Esophagus muscularis mucosa (tissue), 4 donors: ENCODE measurements at regions not wholly inside any gene's neighbourhood (a gene's known extent, or its start where the extent isn't known, plus 50 kb on each side); places are given as distances from the start of the nearest gene placed in this dataset.

Experiments used
- DNase-seq: peaks from one replicate; pipeline ENCODE4 v3.0.0-alpha.2; 2017; ENCODE audit errors: extremely low spot score
- H3K27ac ChIP-seq, 4 donors: fragments of 200-600 bp; sonication (generic); replicated peaks in 1 of 4; 1 replicate in 3 of 4; 2 replicates in 1 of 4; pipeline ENCODE4 v1.5.1; 2016 to 2019; ENCODE audit warnings: mild to moderate bottlenecking in 1 of 4
- H3K27me3 ChIP-seq, 4 donors: fragments of 200-600 bp; sonication (generic); one replicate each; pipeline versions ENCODE4 v1.5.1 to v1.6.0; 2016 to 2019
- H3K36me3 ChIP-seq, 4 donors: fragments of 200-600 bp; sonication (generic); one replicate each; pipeline ENCODE4 v1.5.1; 2016 to 2019
- H3K4me1 ChIP-seq, 4 donors: fragments of 200-600 bp; sonication (generic); one replicate each; pipeline ENCODE4 v1.5.1; 2016 to 2019
- H3K4me3 ChIP-seq, 4 donors: fragments of 200-600 bp; sonication (generic); 1 replicate in 2 of 4; 2 replicates in 2 of 4; pipeline ENCODE4 v1.5.1; 2016 to 2019; ENCODE audit warnings: mild to moderate bottlenecking in 4 of 4, moderate library complexity in 1 of 4
- H3K9me3 ChIP-seq, 4 donors: fragments of 200-600 bp; sonication (generic); 1 replicate in 3 of 4; 2 replicates in 1 of 4; pipeline ENCODE4 v1.5.1; 2016 to 2019
- CTCF ChIP-seq, 3 experiments: fragments of 200-600 bp in 2 of 3; fragments of 450-650 bp in 1 of 3; sonication (generic) in 2 of 3; IDR thresholded peaks; one replicate each; pipeline ENCODE4 v1.5.1; 2017 to 2019; ENCODE audit warnings: antibody characterized with exemption in 3 of 3, mild to moderate bottlenecking in 2 of 3, moderate library complexity in 1 of 3
- EP300 ChIP-seq: sonication (generic); formaldehyde crosslinking; IDR thresholded peaks from one replicate; pipeline ENCODE4 v1.6.1; 2017; ENCODE audit warnings: antibody characterized with exemption
- POLR2A ChIP-seq: fragments of 450-650 bp; IDR thresholded peaks from one replicate; pipeline ENCODE4 v1.6.1; 2017; ENCODE audit warnings: antibody characterized with exemption, moderate library complexity, mild to moderate bottlenecking, low read depth
- POLR2AphosphoS5 ChIP-seq, 2 donors: sonication (generic); formaldehyde crosslinking; IDR thresholded peaks; one replicate each; pipeline ENCODE4 v1.6.1; 2017; ENCODE audit warnings: antibody characterized with exemption in 2 of 2
- WGBS: methylation state at CpG from one replicate; pipeline ENCODE4 v1.1.5; 2018; 5-methylcytosine and 5-hydroxymethylcytosine counted together
- intact Hi-C: fragments of 100-400 bp; cut with DNase I; formaldehyde crosslinking; loops from one replicate; pipeline ENCODE4 v1.15.1; 2023

GRCh38 chr5:156094001-156094400, 233.0 kb upstream of the SGCD start:
- no peak overlapping the region for H3K27ac ChIP-seq

GRCh38 chr5:156095709-156096241, 231.2 kb upstream of the SGCD start:
- WGBS = 83% methylated on average over 3 of the region's 3 CpGs
- H3K4me3 ChIP-seq = no peak overlapping the region
- H3K27ac ChIP-seq = no peak overlapping the region
- no peak for TF ChIP-seq POLR2AphosphoS5 (IDR thresholded peaks at IDR 0.05)
- TF ChIP-seq POLR2A = no peak
- TF ChIP-seq CTCF (IDR thresholded peaks at IDR 0.05) = no peak
- no peak for TF ChIP-seq EP300
- H3K36me3 ChIP-seq = no peaks in the 10 kb centered on the region
- no peaks in the 10 kb centered on the region for H3K4me1 ChIP-seq
- no peaks in the 10 kb centered on the region for H3K27me3 ChIP-seq
- no peak for DNase-seq
- intact Hi-C loops = no loop called here
- H3K9me3 ChIP-seq = peaks cover 0 to 7% (median 3%) of the 10 kb centered on the region in 4 donors

More at GRCh38 chr5:156094001-156094400, 233.0 kb upstream of the SGCD start:
- 94% methylated on average over 4 of the region's 4 CpGs for WGBS
- intact Hi-C loops = no loop called here
- no peaks in the 10 kb centered on the region for H3K4me1 ChIP-seq
- no peaks in the 10 kb centered on the region for H3K27me3 ChIP-seq
- peaks cover 0 to 18% (median 6%) of the 10 kb centered on the region in 4 donors for H3K9me3 ChIP-seq
- no peaks in the 10 kb centered on the region for H3K36me3 ChIP-seq
- no peak for TF ChIP-seq POLR2AphosphoS5 (IDR thresholded peaks at IDR 0.05)
- TF ChIP-seq POLR2A = no peak
- TF ChIP-seq EP300 = no peak
- TF ChIP-seq CTCF (IDR thresholded peaks at IDR 0.05) = no peak
- no peak for DNase-seq
- H3K4me3 ChIP-seq = no peak overlapping the region

GRCh38 chr5:156096259-156096658, 230.7 kb upstream of the SGCD start:
- Histone ChIP-seq H3K9me3 (peaks cover 0 to 2% (median under 1%) of the 10 kb centered on the region in 4 donors), H3K27ac (no peak overlapping the region), H3K4me1 (no peaks in the 10 kb centered on the region), H3K27me3 (no peaks in the 10 kb centered on the region), H3K36me3 (no peaks in the 10 kb centered on the region), H3K4me3 (no peak overlapping the region)
- 88% methylated on average over 1 of the region's 1 CpG for WGBS
- intact Hi-C loops = no loop called here
- no peak for DNase-seq
- TF ChIP-seq POLR2AphosphoS5 (IDR thresholded peaks at IDR 0.05) = no peak
- TF ChIP-seq EP300 = no peak
- TF ChIP-seq CTCF (IDR thresholded peaks at IDR 0.05) = no peak
- TF ChIP-seq POLR2A = no peak

GRCh38 chr5:156103155-156103885, 223.6 kb upstream of the SGCD start:
- intact Hi-C loops = no loop called here
- Histone ChIP-seq H3K9me3 (no peaks in the 10 kb centered on the region), H3K27me3 (no peaks in the 10 kb centered on the region), H3K4me3 (no peak overlapping the region), H3K27ac (no peak overlapping the region), H3K4me1 (no peaks in the 10 kb centered on the region), H3K36me3 (no peaks in the 10 kb centered on the region)
- no peak for DNase-seq
- WGBS = 86% methylated on average over 2 of the region's 2 CpGs
- TF ChIP-seq POLR2AphosphoS5 (IDR thresholded peaks at IDR 0.05) = no peak
- no peak for TF ChIP-seq CTCF (IDR thresholded peaks at IDR 0.05)
- TF ChIP-seq POLR2A = no peak
- TF ChIP-seq EP300 = no peak
